GM21786 (cell line): ENCODE measurements at regions not wholly inside any gene's neighbourhood (a gene's known extent, or its start where the extent isn't known, plus 50 kb on each side); places are given as distances from the start of the nearest gene placed in this dataset.
"Not testable (repeated sequence)": the region's sequence is repeated elsewhere in the genome, so short reads cannot be mapped to it uniquely, and the experiment has no call there.

ENCODE experiments used
- ATAC-seq: cut with Tn5 transposase; IDR thresholded peaks from one replicate; pipeline ENCODE4 v1.9.1; 2021; ENCODE audit not compliant: unreplicated experiment

GRCh38 chr2:167756446-167756845 is 490.9 kb downstream of the STK39 start:
- ATAC-seq, result no peak

DNA sequence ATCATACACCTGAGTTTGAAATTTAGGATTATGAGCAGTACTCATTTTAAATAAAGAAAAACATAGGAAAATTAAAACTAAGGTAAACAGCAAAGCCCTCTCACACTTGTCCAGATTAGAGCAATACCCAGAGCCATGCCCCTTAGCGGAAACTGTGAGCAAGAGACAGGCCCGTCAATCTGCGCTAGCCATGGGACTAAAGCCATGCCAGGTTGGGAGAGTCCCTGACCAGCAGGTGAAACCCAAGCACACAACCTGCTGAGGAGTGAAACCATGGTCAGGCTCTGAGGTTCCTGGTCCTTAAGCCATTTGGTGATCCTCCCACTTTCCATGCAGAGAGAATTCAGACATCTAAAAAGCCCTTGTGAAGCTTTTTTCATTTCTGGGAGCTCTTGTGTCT is 494.3 kb downstream of the STK39 start:
- ATAC-seq, result no peak

GRCh38 chr2:167752734-167753133 is 494.7 kb downstream of the STK39 start:
- ATAC-seq, result no peak

GRCh38 chr2:167750675-167751074 is 496.7 kb downstream of the STK39 start:
- ATAC-seq, result no peak

- no peak for ATAC-seq
Measured at GRCh38 chr2:167749660-167750059, 497.7 kb downstream of the STK39 start.

DNA sequence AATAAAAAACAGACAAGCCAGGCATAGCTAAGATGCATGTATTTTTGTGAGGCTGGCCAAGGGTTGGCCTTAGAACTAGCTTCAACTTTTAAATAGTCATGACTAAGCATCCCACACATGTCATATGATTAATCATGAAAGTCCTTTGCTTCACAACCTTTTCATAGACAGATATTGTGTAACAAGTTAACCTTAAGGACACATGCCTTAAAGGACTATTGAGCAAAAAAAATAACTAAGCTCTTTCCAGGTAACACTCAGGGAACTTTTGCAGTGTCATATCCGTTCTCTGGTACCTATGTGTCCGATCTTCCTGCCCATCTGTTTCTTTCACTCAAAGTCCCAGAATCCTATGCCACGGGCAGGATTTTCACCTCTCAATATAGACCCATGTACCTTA is 498.4 kb downstream of the STK39 start:
- no peak for ATAC-seq

- no peak for ATAC-seq
Measured at GRCh38 chr2:167748536-167748935, 498.9 kb downstream of the STK39 start.

GRCh38 chr2:167745667-167746066 is 501.7 kb downstream of the STK39 start:
- no peak for ATAC-seq

GRCh38 chr2:167739921-167740320 is 507.5 kb downstream of the STK39 start:
- ATAC-seq, result not testable (repeated sequence)

DNA sequence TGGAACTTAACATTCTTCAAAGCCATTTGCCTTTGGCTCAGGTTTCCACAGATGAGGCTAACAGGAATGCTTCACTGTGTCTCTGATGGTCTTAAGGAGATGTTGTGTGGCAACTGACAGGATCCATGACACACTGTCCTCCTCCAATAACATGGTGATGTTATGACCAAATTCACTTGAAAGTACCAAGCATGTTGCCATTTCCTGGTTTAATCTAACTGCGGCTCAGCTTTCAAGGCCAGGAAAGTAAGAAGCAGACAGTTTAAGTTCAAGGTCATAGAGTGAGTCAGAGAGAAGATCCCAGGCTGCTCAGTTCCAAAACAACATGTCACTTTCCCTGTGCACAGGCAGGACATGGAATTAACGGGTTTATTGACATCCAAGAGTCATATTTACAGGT is 513.6 kb downstream of the STK39 start:
- ATAC-seq, result no peak

GRCh38 chr2:167732326-167732725 is 515.1 kb downstream of the STK39 start:
- no peak for ATAC-seq

DNA sequence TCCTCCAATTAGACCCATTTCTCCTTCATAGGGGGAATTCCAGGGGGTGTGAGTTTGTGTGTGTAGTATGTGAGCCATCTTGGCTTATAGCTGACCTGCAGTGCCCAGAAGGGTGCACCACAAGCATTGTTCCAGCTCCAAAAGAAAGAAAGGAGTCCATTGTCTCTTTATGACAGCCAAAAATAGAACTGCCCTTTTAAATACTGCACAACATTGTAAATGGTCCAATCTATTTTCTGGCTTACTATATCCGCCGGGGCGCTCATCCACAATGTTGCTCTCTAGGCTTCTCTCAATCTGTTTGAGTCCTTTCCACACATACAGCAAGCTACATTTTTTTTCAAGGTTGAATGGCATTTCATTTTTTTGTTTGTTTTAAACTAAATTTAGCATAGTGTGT is 517.5 kb downstream of the STK39 start:
- ATAC-seq, result no peak

GRCh38 chr2:167726788-167727187 is 520.6 kb downstream of the STK39 start:
- ATAC-seq, result no peak

DNA sequence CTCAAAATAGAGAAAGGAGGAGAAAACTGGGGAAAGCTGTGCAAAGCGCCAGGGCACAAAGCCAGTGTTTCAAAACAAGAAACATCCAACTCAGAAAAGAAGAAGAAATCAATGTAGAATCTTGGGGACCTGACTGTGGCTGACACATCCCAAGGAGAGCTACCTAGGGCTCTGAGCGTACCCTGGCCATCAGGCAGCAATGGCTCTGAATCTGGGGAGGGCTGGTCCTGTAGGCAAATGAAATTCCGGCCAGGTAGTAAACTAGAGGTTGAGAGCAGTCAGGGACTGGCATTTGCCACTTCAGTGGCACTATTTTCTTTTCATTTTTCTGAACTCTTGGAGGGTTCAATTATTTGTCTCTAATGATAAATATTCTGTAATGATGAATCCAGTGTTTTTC is 525.8 kb downstream of the STK39 start:
- ATAC-seq, result no peak

DNA sequence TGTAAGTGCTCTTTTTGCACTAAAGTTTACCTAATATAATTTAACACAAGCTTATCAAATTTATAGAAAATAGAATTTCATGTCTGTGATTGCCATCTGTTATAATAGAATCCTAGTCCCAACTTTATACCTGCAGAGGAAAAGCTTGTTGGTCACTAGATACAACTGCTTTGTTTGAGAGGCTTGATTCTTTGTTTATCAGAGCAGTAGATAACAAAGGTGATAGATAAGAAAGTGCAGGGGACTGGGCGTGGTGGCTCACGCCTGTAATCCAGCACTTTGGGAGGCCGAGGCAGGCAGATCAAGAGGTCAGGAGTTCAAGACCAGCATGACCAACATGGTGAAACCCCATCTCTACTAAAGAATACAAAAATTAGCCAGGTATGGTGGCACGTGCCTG is 528.0 kb downstream of the STK39 start:
- no peak for ATAC-seq

DNA sequence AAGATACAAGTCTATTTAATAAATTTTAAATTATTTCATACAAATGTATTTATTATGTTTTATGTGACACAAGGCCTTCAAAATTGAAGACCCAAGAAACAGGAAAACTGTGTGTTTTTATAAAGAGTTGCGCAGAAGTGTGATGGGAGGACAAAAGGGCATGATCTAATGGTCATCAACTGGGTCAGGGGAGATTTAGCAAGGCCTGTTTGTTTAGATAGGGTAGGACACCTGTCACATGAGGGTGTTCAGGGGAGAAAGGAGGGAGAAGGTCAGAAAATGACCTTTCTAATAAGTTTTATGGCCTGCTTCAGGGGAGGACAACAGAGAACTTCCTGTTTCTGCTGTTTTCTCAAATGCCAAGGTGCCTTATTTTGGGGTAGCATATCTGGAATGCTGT is 528.8 kb downstream of the STK39 start:
- no peak for ATAC-seq

DNA sequence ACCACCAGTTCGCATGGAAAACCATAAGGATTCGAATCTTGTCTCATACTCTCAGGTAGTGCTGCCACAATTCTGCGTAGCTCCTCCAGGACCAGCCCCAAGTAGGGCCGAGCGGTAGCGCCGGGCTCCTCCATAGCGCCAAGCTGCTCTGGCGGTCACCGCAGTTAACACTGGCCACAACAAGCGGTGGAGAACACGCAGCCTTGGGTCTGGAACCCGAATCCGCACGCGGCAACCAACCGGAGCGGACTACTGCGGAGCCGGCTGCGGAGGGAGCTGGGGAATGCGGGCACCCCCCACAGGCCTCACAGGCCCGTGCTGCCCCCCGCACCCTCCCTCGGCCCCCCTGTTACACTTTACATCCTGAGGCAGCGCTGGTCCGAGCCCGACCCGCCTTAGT is 531.5 kb downstream of the STK39 start:
- no peak for ATAC-seq

- ATAC-seq, result not testable (repeated sequence)
Measured at GRCh38 chr2:167715498-167715897, 531.9 kb downstream of the STK39 start.

DNA sequence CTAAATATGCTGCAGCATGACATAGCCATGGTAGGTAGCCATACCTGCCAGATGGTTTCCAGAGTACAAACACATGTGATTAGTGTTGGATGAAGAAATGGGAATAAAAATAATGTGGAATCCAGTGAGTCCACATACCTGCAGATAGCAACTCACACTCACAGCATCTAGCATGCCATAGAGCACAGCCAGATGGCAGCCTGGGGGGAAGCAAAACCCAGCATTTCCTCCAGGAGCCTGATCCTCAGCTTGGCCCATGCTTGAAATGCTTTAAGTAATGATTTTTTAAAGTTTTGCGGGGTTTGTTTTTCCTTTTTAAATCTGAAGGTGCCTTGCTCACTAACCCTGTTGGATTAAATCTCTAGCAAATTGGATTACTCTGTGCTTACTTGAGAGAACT is 535.1 kb downstream of the STK39 start:
- ATAC-seq, result no peak

GRCh38 chr2:167708998-167709397 is 538.4 kb downstream of the STK39 start:
- no peak for ATAC-seq

GRCh38 chr2:167706800-167707199 is 540.6 kb downstream of the STK39 start:
- ATAC-seq, result no peak

DNA sequence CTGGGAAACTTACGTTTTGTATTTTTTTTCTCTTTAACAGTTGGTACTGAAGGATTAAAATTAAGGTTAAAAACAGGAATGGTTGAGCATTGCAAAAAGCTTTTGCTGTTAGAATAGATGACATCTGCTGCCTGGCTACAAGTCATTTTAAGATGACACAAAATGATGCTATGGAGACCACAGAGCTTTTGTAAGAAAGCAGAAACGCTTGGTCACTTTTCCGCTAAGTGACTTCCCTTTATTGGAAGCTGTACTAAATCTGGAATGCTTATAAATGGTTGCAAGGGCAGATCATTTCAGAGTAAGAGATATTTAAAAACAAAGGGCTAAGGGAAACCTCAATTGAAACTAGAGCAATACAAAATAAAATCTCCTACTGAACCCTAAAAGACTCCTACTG is 544.0 kb downstream of the STK39 start:
- ATAC-seq, result no peak

- no peak for ATAC-seq
Measured at GRCh38 chr2:167702227-167702626, 545.2 kb downstream of the STK39 start.

DNA sequence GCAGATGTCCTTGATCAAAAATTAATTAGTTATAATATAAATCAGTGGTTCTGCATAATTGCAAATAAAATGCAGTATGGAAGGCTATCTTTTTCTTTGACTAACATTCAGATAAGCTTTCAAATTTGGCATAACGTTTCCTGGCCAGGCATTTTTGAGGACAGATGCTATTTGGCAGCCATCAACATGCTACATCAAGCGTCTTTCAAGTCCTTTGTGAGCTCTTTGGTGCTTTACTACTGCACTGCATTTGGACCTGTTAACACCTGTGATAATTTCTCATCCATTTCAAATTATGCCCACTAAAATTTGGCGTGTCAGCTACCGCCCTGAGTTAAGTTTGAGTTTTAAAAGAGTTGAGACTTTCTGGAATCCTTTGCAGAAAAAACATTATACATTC is 545.7 kb downstream of the STK39 start:
- ATAC-seq, result no peak
